ENCODE measurements at regions not wholly inside any gene's neighbourhood (a gene's known extent, or its start where the extent isn't known, plus 50 kb on each side); places are given as distances from the start of the nearest gene placed in this dataset.

DNA sequence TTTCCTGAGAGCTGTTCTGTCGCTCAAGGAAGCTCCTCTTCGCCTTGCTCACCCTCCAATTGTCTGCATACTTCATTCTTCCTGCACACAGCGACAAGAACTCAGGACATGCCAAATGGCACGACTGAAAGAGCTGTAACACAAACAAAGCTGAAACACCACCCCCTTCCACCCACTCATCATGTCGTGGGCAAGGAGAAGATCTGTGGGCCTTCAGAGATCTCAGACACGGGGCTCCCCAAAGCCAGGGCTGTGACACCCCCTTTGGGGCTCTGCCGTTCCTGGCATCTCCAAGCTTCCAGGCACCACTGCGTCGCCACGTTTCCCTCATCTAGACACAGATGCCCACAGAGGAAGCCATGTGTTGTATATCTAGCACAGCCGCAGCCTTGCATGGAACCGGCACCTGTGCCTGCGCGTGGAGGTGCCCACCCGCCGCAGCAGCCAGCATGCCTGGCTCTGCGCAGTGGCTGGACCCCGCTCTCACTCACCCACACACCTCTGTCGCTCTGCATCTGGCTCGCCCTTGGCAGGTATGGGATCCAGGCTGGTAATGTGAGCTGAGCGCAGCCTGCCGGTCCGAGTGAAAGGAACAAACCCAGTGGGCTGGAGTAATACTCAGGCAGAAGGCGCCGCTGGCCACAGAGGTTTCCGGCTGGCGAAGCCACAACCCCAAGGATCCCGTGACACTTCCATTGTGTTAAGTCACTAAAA is 676.4 kb upstream of the INTU start:
- TF ChIP-seq, protein P1, sequence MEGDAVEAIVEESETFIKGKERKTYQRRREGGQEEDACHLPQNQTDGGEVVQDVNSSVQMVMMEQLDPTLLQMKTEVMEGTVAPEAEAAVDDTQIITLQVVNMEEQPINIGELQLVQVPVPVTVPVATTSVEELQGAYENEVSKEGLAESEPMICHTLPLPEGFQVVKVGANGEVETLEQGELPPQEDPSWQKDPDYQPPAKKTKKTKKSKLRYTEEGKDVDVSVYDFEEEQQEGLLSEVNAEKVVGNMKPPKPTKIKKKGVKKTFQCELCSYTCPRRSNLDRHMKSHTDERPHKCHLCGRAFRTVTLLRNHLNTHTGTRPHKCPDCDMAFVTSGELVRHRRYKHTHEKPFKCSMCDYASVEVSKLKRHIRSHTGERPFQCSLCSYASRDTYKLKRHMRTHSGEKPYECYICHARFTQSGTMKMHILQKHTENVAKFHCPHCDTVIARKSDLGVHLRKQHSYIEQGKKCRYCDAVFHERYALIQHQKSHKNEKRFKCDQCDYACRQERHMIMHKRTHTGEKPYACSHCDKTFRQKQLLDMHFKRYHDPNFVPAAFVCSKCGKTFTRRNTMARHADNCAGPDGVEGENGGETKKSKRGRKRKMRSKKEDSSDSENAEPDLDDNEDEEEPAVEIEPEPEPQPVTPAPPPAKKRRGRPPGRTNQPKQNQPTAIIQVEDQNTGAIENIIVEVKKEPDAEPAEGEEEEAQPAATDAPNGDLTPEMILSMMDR (IDR thresholded peaks at IDR 0.05 in 4 of 5, conservative IDR thresholded peaks at IDR 0.05 in 1 of 5) = no peak
- TF ChIP-seq POLR2A (IDR thresholded peaks at IDR 0.05) = no peak
